ENCODE measurements at regions not wholly inside any gene's neighbourhood (a gene's known extent, or its start where the extent isn't known, plus 50 kb on each side); places are given as distances from the start of the nearest gene placed in this dataset.

DNA sequence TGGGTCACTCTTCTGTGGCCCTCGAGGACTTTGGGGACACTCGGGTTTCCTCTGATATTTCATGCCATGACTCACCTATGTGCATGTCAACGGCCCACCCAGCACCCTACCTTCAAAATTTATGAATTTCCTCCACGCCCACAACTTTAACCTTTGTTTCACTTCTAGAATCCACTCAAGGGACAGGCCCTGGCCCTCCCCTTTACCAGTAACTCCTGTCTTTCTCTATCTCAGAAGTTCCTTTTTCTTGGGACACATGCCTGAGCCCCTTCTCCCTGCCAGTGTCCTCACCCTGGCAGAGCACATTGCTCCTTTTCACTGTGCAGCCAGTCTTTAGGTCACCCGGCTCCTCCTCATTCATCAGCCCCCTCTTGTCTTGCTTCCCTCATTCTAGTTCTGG is 282.5 kb upstream of the KLF6 start:
- no peak for DNase-seq
- intact Hi-C loops (cut with micrococcal nuclease), result no loop called here
- Histone ChIP-seq H3K4me3 (no peak overlapping the region), H3K36me3 (no peaks in the 10 kb centered on the region), H3K27ac (replicated peaks) (no peak overlapping the region), H3K4me1 (peaks cover 24% of the 10 kb centered on the region), H3K27me3 (ENCODE audit: low read depth) (no peaks in the 10 kb centered on the region), H3K9me3 (replicated peaks) (no peaks in the 10 kb centered on the region)
- TF ChIP-seq, protein P1, sequence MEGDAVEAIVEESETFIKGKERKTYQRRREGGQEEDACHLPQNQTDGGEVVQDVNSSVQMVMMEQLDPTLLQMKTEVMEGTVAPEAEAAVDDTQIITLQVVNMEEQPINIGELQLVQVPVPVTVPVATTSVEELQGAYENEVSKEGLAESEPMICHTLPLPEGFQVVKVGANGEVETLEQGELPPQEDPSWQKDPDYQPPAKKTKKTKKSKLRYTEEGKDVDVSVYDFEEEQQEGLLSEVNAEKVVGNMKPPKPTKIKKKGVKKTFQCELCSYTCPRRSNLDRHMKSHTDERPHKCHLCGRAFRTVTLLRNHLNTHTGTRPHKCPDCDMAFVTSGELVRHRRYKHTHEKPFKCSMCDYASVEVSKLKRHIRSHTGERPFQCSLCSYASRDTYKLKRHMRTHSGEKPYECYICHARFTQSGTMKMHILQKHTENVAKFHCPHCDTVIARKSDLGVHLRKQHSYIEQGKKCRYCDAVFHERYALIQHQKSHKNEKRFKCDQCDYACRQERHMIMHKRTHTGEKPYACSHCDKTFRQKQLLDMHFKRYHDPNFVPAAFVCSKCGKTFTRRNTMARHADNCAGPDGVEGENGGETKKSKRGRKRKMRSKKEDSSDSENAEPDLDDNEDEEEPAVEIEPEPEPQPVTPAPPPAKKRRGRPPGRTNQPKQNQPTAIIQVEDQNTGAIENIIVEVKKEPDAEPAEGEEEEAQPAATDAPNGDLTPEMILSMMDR (IDR thresholded peaks at IDR 0.05; ENCODE audit: borderline replicate concordance), result no peak

DNA sequence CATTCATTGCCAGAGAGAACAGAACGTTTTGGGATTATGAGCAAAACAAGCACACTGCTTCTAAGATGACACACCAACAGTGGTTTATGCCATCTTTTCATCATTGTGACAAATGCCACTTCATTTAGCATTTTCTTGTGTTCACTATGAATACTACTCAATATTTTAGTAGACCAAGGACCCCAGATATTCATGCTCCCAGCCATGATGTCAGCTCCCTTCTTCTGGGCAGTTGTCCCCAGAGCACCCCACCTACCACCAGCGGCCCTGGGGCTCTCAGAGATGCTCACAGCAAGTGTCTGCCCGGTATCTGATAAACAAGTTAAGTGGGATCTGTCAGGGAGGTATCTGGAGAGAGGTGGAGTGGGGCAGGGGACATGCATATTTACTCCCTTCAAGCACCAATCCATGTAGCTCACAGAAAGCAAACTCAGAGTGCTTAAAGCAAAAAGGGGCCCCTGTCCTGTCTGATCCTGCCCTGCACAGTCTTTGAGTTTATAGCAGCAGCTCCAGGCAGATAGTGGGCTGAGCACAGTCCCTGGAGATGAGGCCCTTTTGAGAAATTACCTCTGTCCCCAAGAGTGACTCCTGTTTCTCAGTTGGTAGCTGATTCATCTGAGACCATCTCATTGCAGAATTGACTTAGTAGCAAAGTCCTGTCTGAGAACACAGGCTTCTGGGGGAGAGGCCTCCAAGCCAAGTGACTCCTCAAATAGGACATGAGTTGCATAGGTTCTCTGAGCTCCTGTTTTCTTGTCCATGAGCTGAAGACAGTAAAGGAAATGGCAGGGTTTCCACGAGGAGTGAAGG is 281.8 kb upstream of the KLF6 start:
- Histone ChIP-seq H3K9me3 (replicated peaks) (no peaks in the 10 kb centered on the region), H3K27ac (replicated peaks) (no peak overlapping the region)

GRCh38 chr10:4064489-4064888 is 279.5 kb upstream of the KLF6 start:
- Histone ChIP-seq H3K36me3 (no peaks in the 10 kb centered on the region), H3K27me3 (ENCODE audit: low read depth) (no peaks in the 10 kb centered on the region), H3K4me1 (peaks cover 27% of the 10 kb centered on the region), H3K27ac (replicated peaks) (no peak overlapping the region), H3K9me3 (replicated peaks) (no peaks in the 10 kb centered on the region), H3K4me3 (no peak overlapping the region)
- TF ChIP-seq, protein P1 (IDR thresholded peaks at IDR 0.05; ENCODE audit: borderline replicate concordance), result no peak
- DNase-seq, result no peak
- intact Hi-C loops (cut with micrococcal nuclease), result no loop called here

More for the DNA sequence above, 281.8 kb upstream of the KLF6 start:
- intact Hi-C loops (cut with micrococcal nuclease), result no loop called here
- no peak overlapping the region for H3K4me3 ChIP-seq
- H3K27me3 ChIP-seq (ENCODE audit: low read depth), result no peaks in the 10 kb centered on the region
- TF ChIP-seq, protein P1 (IDR thresholded peaks at IDR 0.05; ENCODE audit: borderline replicate concordance), result no peak
- H3K36me3 ChIP-seq, result no peaks in the 10 kb centered on the region
- peaks cover 32% of the 10 kb centered on the region for H3K4me1 ChIP-seq
- no peak for DNase-seq

GRCh38 chr10:4063717-4064116 is 278.7 kb upstream of the KLF6 start:
- intact Hi-C loops (cut with micrococcal nuclease), result no loop called here

DNA sequence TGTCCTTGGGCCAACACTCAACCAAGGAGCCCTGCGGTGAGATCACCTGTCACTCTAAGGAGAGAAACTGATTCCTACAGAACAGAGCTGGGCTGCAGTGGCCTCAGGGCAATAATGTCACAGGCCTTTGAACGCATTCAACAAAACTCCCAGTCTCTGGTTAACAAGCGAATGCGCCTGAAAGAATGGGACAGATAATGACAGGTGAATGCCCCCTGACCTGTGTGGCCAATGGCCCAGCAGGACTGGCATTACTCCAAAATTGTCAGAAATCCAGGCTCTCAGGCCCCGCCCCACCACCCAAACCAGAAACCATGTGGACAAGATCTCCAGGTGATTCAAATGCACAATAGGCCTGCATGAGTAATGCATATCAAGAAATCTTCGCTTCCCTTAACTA is 277.7 kb upstream of the KLF6 start:
- no peak overlapping the region for H3K4me3 ChIP-seq
- no peaks in the 10 kb centered on the region for H3K9me3 ChIP-seq (replicated peaks)
- peaks cover 24% of the 10 kb centered on the region for H3K4me1 ChIP-seq
- intact Hi-C loops (cut with micrococcal nuclease), result no loop called here
- TF ChIP-seq, protein P1 (IDR thresholded peaks at IDR 0.05; ENCODE audit: borderline replicate concordance), result no peak
- H3K27ac ChIP-seq (replicated peaks), result no peak overlapping the region
- H3K36me3 ChIP-seq, result no peaks in the 10 kb centered on the region
- no peaks in the 10 kb centered on the region for H3K27me3 ChIP-seq (ENCODE audit: low read depth)
- no peak for DNase-seq

More at GRCh38 chr10:4063717-4064116, 278.7 kb upstream of the KLF6 start:
- no peak overlapping the region for H3K27ac ChIP-seq (replicated peaks)
- no peaks in the 10 kb centered on the region for H3K36me3 ChIP-seq
- H3K4me1 ChIP-seq, result peaks cover 24% of the 10 kb centered on the region
- H3K9me3 ChIP-seq (replicated peaks), result no peaks in the 10 kb centered on the region
- no peak for DNase-seq
- TF ChIP-seq, protein P1 (IDR thresholded peaks at IDR 0.05; ENCODE audit: borderline replicate concordance), result no peak
- H3K4me3 ChIP-seq, result no peak overlapping the region
- no peaks in the 10 kb centered on the region for H3K27me3 ChIP-seq (ENCODE audit: low read depth)

All from left ventricle myocardium inferior (tissue), 1 donor.